GM21367 (cell line): ENCODE measurements at regions not wholly inside any gene's neighbourhood (a gene's known extent, or its start where the extent isn't known, plus 50 kb on each side); places are given as distances from the start of the nearest gene placed in this dataset.

Experiments
- ATAC-seq: cut with Tn5 transposase; IDR thresholded peaks from one replicate; pipeline ENCODE4 v1.9.1; 2021; ENCODE audit not compliant: unreplicated experiment

DNA sequence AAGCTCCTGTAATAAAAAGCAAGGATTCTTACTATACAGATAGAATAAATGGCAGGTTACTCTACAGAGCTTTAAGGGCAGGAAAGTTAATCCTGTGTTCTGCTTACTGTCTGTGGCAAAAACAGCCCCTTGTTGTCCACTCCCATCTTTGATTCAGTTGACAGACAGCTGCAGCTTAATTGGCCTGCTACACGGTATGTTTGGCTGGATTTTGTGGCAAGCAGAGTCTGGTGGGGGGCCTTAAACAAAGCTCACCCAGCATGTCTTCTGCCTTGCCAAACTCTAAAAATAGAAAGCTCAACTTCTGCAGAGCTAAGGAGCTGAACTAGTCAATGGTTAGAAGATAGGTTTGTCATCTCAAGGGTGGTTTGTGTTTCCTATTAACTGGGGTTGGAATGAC is 407.2 kb downstream of the HLX start:
- no peak for ATAC-seq

DNA sequence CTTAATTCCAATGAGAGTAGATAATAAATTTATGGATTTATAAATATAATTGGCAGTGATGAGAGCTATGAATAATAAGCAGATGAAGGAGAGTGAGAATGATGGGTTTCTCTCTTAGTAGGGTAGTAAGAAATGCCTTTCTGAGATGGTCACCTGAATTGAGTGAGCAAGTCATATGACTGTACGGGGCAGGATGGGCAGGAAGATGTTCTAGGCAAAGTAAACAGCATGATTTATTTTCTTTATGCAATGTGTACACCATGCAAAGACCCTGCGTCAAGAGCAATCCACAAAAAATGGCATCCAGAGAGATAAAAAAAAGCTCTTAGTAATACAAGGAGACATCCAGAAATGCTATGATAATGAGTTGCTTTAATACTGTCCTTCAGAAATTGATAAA is 409.9 kb downstream of the HLX start:
- no peak for ATAC-seq

DNA sequence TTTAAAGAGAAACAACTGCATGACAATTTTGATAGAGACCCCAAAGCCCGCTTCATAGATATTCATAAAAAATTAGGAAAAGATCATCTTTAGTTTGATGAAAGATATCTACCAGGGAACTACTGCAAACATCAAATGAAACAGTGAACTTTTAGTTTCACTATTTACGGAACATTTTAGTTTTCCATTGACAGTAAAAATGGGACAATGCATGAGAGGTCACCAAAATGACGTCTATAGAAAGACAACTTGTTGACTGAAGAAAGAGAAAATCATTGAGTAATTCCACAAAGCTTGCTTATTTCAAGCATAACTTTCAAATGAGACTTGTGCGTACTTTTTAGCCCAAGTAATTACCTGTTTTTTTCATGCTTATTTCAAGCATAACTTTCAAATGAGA is 411.4 kb downstream of the HLX start:
- no peak for ATAC-seq

- ATAC-seq = no peak
These were observed 411.9 kb downstream of the HLX start for GRCh38 chr1:221291113-221291512.

GRCh38 chr1:221292652-221293051 is 413.4 kb downstream of the HLX start:
- no peak for ATAC-seq

- ATAC-seq = no peak
These were observed 415.0 kb downstream of the HLX start for GRCh38 chr1:221294242-221294641.

DNA sequence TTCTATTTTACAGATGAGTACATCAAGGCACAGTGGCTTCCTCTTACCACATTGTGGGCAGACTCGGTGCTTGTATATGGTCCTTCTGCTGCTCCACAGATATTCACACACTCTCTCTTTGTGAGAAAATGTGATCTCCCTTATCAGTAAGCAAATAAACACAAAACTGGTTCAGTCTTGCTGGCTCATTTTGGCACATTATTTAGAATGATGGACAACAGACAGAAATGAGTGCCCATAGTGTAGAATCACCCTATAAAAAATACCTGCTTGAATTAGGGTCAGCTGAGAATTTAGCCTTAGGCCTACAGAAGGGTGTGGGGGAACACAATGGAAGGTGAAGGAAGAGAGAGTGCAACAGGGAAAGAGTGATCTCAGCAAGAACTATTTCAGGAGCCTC is 423.1 kb downstream of the HLX start:
- ATAC-seq = no peak

GRCh38 chr1:221302810-221303209 is 423.6 kb downstream of the HLX start:
- no peak for ATAC-seq

- ATAC-seq = no peak
These were observed 424.4 kb downstream of the HLX start for GRCh38 chr1:221303623-221304022.

DNA sequence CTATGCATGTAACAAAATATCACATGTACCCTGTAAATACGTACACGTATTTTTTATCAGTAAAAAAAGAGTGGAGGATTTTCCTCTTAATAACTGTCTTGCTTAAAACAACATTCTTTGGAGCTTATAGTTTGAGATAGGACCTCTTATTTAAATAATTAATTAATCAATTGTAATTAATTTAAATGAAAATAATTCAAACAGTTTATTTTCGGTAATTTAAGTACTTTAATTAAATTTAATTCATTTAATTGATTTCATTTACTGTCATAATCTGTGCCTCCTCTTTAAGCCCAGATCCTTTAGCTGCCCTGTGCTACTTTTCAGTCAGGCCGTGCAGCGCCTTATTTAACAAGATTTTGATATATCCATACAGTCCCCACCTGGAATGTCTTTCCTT is 427.0 kb downstream of the HLX start:
- ATAC-seq = no peak

GRCh38 chr1:221308534-221309511 is 429.6 kb downstream of the HLX start:
- no peak for ATAC-seq

DNA sequence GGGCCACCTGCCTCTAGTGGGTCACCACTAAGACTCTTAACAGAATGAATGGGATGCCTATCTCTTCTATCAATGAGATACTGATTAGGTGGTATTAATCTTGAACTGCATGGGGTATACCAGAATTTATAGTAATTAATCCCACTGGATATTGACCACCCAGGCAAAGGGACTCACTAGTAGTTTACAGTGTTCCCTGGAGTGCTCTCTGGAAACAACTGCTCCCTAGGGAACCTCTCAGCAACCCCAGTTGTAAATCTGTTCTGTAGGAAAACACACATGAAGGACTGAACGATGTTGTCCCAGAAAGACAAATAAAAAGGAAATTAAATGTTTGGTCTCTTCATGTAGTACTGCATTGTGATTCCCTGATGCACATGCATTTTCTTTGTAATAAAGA is 430.5 kb downstream of the HLX start:
- ATAC-seq = no peak

- ATAC-seq = no peak
These were observed 430.9 kb downstream of the HLX start for GRCh38 chr1:221310180-221310579.

- no peak for ATAC-seq
These were observed 426.6 kb downstream of the DUSP10 start for GRCh38 chr1:221315330-221315729.

GRCh38 chr1:221316491-221317056 is 425.3 kb downstream of the DUSP10 start:
- ATAC-seq = no peak

DNA sequence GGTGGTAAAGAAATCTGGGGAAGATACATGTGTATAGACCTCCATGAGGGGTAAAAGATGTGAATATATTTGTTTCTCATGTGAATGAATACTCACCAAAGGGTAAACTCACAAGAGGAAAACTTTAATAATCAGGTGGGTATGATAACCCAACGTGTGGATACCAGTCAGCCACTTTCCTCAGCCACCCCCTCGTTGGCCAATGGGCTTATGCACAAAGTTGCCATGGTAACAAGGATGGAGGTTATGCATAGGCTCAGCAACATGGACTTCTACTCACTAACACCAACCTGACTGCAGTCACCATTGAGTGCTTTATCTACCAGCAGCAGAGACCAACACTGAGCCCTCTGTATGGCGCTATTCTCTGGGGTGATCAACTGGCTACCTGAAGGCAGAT is 424.4 kb downstream of the DUSP10 start:
- ATAC-seq = no peak

GRCh38 chr1:221327954-221328353 is 413.9 kb downstream of the DUSP10 start:
- no peak for ATAC-seq

- ATAC-seq = no peak
These were observed 413.5 kb downstream of the DUSP10 start for GRCh38 chr1:221328371-221328770.

GRCh38 chr1:221331273-221332183 is 410.4 kb downstream of the DUSP10 start:
- no peak for ATAC-seq

GRCh38 chr1:221334062-221334461 is 407.8 kb downstream of the DUSP10 start:
- no peak for ATAC-seq
